HG03159 (cell line): ENCODE measurements at regions not wholly inside any gene's neighbourhood (a gene's known extent, or its start where the extent isn't known, plus 50 kb on each side); places are given as distances from the start of the nearest gene placed in this dataset.
"Not testable (repeated sequence)": the region's sequence is repeated elsewhere in the genome, so short reads cannot be mapped to it uniquely, and the experiment has no call there.

Experiments
- ATAC-seq: cut with Tn5 transposase; IDR thresholded peaks from one replicate; pipeline ENCODE4 v1.9.1; 2021; ENCODE audit warnings: mild to moderate bottlenecking, moderate library complexity; ENCODE audit not compliant: unreplicated experiment

DNA sequence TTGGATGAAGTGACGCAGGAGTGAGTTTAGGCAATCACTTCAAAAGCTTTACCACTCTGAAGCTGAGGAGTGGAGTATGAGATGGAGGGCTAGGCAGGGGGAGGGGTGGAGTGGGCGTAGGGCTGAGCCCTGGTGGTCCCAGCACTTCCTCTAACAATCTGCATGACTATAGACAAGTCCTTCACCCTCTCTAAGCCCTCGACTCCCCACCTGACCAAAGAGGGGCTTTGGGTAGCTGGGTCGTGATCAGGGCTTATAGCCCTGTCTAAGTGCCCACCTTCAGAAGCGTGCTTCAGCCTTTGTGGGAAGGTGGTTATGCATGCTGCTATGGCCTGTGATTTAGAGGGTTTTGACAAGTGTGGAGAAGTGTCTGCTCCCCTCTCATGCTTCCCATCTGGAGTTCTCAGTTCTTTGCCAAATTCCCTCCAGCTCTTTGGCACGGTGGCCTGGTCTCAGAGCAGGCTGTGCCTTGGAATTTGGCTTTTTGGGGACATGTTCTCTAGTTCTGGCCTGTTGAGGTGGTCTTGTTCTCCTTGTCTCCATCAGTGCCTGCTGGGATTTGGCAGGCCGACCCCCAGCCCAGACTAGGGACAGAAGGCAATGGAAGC lies 53.0 kb downstream of the ACTBL2 start:
- ATAC-seq, result no peak

DNA sequence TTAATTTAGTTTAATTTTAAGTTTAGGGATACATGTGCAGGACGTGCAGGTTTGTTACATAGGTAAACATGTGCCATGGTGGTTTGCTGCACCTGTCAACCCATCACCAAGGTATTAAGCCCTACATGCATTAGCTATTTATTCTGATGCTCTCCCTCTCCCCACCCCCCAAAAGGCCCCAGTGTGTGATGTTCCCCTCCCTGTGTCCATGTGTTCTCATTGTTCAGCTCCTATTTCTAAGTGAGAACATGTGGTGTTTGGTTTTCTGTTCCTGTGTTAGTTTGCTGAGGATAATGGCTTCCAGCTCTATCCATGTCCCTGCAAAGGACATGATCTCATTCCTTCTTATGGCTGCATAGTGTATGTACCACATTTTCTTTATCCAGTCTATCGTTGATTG lies 53.6 kb downstream of the ACTBL2 start:
- ATAC-seq, result not testable (repeated sequence)

DNA sequence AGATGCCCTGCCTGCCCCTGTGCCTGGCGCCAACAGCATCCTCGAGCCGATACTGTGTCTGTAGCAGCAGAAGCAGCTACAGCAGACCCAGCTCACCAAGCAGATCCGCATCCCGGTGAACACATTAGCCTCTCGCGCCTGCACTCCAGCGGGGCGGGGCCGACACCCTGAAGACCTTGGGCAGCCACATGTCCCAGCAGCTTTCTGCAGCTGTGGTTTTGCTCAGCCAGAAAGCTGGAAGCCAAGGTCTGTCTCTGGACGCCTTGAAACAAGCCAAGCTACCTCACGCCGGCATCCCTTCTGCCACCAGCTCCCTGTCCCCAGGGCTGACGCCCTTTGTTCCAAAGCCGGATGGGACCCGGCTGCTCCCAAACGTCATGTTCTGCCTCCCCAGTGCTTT lies 59.6 kb downstream of the ACTBL2 start:
- no peak for ATAC-seq

DNA sequence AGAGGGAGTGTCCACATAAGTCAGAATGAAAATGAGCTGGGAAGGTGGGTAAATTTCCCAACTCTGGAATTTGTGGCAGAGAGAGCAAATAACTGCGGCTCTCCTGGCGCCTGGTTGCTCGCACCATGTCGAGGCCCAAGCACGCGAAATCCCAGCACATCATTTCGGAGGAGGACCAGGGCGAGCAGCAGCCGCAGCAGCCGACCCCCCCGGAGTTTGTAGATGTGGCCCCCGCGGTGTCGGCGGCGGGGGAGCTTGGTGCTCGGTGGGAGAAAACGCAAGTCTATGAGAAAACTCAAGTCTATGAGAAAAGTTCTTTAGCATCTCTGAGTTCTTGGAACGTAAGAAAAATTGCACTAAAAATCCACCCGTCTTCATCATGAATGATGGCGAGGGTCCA lies 60.3 kb downstream of the ACTBL2 start:
- ATAC-seq, result no peak

DNA sequence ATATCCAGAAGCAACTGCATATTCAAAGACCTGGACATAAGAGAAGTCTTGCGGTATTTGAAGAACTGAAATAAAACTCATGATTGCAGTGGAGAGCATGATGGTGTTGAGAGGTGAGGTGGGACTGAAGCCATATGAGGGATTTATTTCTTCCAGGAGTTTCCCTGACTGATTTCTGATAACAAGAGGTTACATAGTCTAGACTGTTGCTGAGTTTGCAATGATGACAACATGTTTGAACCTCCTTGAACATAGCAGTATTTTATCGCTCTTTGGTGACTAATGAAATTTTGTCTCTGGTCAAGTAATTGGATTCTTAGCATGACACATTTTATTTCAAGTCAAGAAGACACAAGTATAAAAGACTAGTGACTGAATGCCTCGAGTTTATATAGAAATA lies 61.8 kb downstream of the ACTBL2 start:
- ATAC-seq, result no peak

DNA sequence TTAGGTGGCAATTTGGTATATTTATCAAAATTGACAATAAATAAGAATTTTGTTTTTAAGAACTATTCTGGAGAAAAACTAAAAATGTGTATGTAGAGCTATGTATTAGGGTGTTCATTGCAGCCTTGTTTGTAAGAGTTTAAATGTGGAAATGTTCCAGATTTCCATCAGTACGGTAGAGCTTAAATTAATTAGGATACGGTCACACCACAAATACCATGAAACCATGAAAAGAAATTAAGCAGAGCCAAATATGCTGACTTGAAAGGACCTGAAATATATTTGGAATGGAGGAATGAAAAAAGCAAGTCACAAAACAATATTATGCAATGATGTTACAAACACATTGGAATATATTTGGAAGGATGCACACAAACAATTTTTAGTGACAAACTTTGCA lies 64.6 kb downstream of the ACTBL2 start:
- no peak for ATAC-seq

DNA sequence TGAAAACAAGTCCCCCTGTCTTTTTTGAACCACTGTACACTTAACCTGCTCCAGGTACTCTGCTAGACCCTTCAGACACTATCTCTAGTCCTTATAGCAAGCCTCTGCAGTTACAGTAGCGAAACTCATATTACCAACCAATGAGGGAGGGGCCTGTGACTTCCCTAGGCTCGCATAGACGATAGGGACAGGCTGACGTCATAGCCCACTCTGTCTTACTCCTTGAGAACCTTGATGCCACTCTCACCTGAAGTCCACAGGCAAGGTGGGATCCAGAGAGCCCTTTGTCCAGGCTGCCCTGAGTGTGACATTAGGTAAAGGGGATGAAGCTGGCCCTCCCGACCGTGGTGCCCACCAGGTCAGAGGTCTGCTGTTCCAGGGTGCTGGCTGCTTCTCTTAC lies 65.3 kb downstream of the ACTBL2 start:
- ATAC-seq, result no peak

DNA sequence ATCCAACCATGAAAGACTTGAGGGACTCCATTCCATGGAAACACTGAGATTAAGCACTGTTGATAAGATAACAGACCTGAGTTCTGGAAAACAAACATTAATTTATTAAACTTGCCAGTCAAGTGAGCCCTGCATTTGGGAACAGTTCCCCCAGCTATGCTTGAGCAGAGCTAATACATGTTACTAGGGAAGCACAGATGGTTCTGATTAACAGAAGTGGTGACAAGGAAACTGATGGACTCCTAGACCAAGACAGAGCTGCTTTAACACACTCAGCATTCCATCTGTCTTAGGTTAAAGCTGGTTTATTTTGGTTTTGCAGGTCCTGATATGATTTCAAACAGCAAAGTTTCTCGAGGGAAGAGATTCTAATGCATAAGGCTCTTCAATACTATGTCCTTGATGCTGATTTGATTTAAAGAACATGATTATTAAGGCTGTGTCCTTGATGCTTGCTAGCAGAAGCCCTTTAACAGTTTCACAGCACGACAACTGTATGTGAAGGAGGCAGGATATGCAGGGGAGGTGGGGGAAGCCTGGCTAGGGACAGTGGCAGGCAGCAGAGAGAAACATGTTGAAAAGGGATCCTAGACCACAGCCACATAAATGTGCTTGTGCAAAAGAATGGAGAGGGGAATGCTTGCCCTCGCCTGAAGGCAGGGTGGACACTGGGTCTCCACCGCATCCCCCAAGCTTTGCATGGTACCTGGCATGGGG lies 66.2 kb downstream of the ACTBL2 start:
- ATAC-seq, result no peak

DNA sequence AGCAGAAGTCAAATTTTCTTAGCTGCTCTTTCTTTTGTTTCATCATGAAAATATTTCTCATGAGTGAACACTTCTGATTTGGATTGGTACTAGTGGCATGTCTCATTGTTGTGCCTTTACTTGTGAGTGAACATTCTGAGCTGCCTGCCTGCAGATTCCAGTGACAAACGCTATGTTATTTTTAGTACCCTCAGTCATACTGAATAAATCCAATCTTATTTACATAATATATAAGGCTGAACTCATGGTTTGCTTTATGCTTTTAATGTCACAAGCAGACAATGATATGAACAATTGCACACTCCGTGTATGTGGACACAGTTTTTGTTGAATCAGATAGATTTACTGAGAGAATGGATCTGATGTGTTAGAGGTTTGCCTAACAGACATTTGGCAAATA lies 67.8 kb downstream of the ACTBL2 start:
- ATAC-seq, result no peak

DNA sequence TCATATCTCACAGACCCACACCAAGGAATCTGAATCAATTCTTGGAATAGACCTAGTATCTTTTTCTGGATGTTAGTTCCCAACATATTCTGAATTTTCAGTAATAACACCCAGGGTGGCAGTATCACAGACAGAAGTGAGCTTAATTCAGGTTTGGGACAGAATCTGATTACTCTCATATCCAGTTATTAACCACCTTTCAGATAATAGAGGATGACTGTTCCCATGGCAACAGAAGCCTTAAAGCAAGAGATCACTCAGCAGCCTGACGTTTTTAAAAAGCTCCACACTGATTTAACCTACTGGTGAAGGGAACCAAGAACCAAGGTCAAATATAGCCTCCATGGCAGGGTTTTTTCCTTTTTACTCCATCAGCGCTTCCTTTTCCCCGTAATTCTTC lies 68.4 kb downstream of the ACTBL2 start:
- no peak for ATAC-seq

DNA sequence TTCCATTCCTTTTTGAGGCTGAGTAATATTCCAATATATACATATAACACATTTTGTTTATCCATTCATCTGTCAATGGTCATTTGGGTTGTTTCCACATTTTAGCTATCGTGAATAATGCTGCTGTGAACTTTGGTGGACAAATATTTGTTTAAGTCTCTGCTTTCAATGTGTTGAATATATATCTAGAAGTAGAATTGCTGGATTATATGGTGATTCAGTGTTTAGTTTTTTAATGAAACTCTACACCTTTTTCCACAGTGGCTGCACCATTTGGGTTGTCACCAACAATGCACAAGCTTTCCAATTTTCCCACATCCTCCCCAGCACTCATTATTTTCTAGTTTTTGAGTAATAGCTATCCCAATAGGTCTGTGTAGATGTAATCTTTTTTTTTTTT lies 69.5 kb downstream of the ACTBL2 start:
- no peak for ATAC-seq

DNA sequence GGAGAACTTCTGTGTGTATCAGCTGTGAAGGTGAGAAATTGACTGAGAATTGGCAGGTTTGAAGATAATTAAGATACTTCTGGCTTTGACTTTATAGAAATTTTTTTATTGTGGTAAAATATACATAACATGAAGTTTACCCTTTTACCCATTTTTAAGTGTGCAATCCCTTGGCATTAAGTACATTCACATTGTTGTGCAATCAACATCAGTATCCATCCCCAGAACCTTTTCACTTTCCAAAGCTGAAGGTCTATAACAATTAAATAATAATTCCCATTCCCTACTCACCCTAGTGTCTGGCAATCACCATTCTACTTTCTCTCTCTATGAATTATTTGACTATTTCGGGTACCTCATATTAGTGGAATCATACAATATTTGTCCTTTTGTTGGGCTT lies 69.9 kb downstream of the ACTBL2 start:
- no peak for ATAC-seq

DNA sequence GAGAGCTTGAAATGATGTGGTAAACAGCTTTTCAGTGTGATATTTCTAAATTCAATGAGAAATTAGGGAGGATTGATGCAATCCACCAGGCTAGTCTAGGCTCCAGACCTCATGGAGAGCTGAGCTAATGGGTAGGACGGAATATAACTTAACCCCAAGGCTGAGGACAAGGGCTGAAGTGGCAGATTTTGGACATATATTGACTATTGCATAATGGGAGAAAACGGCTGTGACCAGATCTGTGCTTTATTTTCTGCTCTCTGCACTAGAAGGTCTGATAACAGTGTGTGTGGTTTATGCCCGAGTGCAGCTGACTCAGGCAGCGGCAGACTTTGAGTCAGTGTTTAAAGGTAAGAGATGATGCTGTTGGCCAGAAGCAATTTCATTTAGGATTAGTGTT lies 70.6 kb downstream of the ACTBL2 start:
- ATAC-seq, result no peak

DNA sequence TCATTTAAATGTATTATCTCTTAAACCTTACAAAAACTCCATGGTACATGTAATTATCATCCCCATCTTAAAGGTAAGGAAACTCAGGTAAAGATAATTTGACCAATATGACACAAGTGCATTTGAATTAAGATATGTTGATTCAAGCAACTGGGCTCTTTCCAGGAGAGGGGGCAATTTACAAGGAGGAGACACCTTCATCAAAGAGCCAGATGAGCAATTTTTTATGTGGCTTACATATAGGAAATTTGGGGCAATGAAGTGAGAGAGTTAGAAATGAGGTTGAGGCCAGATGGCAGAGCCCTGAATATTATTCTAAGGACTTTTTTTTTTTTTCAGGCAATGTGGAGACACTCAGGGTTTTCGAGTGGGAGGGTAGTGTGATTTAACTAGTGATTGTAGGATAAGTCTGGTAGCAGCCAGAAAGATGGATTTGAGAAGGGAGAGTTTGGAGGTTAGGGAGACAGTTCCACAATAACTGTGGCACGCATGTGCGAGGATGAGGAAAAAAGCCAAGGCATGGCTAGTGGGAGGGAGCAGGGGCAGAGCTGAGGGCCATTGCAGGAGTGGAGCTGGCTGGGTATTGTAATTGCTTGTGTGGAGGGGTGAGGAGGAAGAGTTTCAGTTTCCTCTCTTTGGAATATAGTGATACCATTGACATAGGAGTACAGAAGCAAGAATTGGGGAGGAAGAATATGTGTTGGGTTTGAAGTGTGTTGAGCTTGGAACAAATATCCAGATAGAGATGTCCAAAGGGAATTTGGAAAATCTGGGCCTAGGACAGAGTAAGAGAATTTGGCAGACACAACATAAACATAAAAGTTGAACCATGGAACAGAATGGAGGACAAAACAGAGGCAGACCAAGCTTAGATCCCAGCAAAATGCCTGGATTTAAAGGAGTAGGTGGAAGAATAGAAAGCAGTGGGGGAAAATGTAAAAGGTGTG lies 72.0 kb downstream of the ACTBL2 start:
- ATAC-seq, result no peak

DNA sequence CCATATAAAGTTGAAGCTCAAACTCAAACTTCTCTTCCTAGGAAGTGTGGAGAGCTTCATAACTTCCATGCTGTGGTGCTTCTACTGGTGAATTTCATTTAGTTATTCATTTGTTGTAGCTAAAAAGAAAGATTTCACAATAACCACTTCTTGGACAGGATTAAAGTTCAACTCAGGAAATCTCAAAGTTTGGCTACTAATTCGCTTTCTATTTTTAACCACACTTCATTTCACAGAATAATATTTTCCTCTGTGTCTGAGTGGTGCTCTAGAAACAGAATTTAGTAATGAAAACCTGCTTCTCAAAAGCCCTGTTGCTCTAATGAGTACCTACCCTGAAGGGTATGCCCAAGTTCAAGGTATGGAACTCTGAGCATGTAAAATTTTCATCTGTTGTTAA lies 73.9 kb downstream of the ACTBL2 start:
- ATAC-seq, result no peak

DNA sequence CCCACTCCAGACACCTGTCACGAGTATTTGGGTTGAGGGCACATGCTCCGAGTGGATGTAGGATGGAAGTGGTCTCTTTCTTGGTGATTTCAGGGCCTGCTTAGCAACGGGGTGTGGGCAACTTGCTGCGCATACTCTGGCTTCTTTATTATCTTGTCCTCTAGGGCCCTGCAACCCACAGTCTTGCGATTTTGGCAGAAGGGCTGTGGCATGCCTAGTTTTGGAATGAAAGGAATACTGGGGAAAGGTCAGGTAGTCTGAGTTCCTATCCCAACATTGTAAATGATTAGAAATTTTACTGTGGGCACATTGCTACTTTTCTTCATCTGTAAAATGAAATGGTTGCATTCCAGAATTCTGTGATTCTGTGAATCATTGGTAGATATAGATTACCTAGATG lies 74.3 kb downstream of the ACTBL2 start:
- no peak for ATAC-seq

DNA sequence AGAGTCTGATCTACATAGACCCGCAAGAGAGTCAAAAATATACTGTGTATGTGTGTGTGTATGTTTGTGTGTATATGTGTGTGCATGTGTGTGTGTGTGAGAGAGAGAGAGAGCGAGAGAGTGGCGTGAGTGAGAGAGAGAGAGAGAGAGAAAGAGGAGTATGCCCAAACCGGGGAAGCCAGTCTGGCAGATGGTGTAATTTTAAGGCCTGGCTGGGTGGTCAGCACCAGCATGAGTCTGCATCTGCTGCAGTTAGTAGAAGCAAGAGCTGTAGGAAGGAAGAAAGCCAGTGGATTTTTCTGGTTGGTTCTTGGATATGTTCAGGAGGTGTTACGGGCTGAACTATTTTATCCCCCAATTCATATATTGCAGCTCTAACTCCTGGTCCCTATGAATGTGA lies 75.2 kb downstream of the ACTBL2 start:
- ATAC-seq, result no peak

DNA sequence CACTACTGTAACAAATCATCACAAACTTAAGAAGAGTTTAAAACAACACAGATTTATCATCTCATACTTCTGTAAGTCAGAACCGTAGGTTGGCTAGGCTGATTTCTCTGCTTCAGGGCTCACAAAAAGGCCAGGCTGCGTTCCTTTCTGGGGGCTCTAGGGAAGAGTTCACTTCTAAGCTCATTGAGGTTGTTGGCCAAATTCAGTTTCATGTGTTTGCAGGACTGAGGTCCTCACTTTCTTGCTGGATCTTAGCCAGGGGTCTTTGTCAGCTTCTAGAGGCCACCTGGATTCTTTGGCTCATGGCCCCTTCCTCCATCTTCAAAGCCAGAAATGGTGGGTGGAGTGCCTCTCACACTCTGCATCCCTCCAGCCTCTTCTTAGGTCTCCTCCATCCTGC lies 76.0 kb downstream of the ACTBL2 start:
- no peak for ATAC-seq

DNA sequence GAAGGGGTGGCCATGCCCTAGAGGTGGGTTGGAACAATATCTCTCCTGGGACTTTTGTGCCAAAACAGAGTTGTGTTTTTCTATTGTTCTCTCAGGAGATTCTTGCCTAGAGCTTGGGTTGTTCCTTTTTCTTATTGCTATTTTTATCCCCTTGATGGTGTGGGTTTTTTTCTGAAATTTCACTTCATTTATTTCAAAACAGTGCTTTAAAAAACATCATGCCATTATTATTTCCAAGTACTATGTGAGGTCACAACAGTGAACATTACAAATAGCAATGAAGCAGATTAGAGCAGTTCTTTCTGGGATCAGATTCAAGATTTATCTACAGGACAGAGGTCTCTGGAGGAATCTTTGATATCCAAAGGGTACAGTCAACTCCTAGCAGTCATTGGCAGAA lies 76.6 kb downstream of the ACTBL2 start:
- ATAC-seq, result no peak

DNA sequence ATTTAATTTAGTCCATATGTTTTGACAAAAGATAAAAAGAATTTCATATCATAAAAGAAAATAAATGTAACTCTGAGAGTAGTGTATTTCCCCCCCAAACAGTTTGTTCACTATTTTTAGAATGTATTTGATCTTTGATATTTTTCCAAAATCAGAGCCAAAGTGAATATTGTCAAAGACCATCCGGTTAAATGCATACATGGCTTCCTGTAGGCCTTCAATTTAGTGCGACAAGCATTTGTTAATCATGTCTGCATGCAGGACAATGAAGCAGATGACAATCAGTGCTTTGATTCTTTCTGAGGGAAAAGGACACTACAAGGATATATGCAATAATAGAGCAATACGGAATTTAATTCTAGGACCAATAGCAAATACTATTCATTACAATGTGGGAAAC lies 79.8 kb downstream of the ACTBL2 start:
- ATAC-seq, result no peak

DNA sequence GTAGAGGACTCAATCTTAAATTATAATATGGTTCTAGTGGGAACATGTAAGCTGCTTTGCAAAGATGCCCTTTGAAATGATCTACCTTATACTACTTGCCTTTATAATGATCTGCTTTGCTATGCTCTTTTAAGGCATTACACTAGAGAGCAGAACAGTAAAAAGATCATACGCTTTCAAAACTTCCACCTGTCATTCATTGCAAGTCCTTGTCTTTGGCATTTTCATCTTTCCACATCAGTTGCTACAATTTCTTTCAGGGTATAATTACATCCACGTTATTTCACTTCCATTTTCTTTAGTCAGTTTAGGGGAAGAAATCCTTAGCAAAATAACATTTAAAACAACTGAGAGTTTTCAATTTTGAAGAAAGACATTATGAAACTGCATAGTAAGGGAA lies 80.3 kb downstream of the ACTBL2 start:
- no peak for ATAC-seq
